ENCODE measurements at regions not wholly inside any gene's neighbourhood (a gene's known extent, or its start where the extent isn't known, plus 50 kb on each side); places are given as distances from the start of the nearest gene placed in this dataset.
A peak's percentile ranks its signal among the peaks of the same experiment; 100 is the strongest.

DNA sequence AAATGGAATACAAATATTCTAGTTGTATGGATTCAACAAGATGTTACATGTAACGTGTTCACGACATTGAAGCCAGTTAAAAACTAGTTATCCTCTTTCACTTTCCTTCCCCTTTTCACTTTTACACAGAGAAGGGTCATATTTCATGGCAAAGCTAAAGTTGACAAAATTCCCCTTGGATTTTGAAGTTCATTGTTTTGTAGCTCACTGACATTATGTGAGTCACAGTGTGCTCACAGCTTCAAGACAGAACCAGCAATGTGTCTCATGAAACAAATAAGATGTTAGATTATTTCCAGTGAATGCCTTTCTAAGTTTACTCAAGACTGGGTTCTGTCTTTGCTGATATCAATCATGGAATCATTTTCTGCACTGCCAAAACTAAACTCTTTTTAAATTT, 535.5 kb upstream of the GRIN3A start:
- Histone ChIP-seq H2AFZ (ENCODE audit: low read length) (no peak overlapping the region), H3K4me3 (ENCODE audit: low read length, poor library complexity, severe bottlenecking) (no peak overlapping the region), H3K9me3 (ENCODE audit: insufficient read depth, low read depth, low read length) (no peaks in the 10 kb centered on the region), H3K4me1 (ENCODE audit: insufficient read depth, low read length, poor library complexity, severe bottlenecking) (no peaks in the 10 kb centered on the region), H3K36me3 (ENCODE audit: insufficient read depth, low read length) (no peaks in the 10 kb centered on the region), H3K9me2 (replicated peaks; ENCODE audit: low read depth, low read length) (no peaks in the 10 kb centered on the region), H3F3A (ENCODE audit: low read depth) (no peaks in the 10 kb centered on the region), H3K9ac (ENCODE audit: low read depth, low read length, poor library complexity, severe bottlenecking) (no peak overlapping the region), H3K27me3 (ENCODE audit: insufficient read depth, low read length, poor library complexity, severe bottlenecking) (no peaks in the 10 kb centered on the region), H3K79me2 (ENCODE audit: insufficient read depth, low read length) (no peaks in the 10 kb centered on the region), H3K4me2 (ENCODE audit: low read depth, low read length, poor library complexity, severe bottlenecking) (no peak overlapping the region), H4K20me1 (ENCODE audit: insufficient read depth, low read length, poor library complexity, severe bottlenecking) (no peaks in the 10 kb centered on the region)
- TF ChIP-seq EZH2phosphoT487 (IDR thresholded peaks at IDR 0.05; ENCODE audit: borderline replicate concordance) = no peak

DNA sequence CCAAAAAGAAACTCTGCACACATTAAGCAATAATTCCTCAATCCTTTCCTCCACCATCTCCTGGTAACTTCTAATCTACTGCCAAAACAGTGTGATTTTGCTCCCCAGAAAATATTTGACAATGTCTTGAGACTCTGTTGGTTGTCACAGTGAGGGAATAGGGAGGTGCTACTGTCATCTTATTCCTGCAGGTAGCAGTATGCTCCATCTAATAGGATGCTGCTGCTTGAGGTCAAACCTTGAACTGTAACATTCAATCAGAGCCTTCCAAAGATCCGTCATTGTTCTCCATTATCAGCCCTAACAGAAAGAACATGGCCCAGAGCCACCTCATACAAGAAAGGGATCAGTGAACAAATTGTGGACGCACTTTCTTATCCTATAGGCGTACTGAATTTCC, 514.7 kb upstream of the GRIN3A start:
- Histone ChIP-seq H2AFZ (ENCODE audit: low read length) (no peak overlapping the region), H3K27me3 (ENCODE audit: insufficient read depth, low read length, poor library complexity, severe bottlenecking) (no peaks in the 10 kb centered on the region), H3K9me3 (ENCODE audit: insufficient read depth, low read depth, low read length) (no peaks in the 10 kb centered on the region), H3K79me2 (ENCODE audit: insufficient read depth, low read length) (no peaks in the 10 kb centered on the region), H3K36me3 (ENCODE audit: insufficient read depth, low read length) (no peaks in the 10 kb centered on the region), H3K4me1 (ENCODE audit: insufficient read depth, low read length, poor library complexity, severe bottlenecking) (no peaks in the 10 kb centered on the region), H3F3A (ENCODE audit: low read depth) (no peaks in the 10 kb centered on the region), H3K4me2 (ENCODE audit: low read depth, low read length, poor library complexity, severe bottlenecking) (no peak overlapping the region), H3K4me3 (ENCODE audit: low read length, poor library complexity, severe bottlenecking) (no peak overlapping the region), H3K9me2 (replicated peaks; ENCODE audit: low read depth, low read length) (no peaks in the 10 kb centered on the region), H3K9ac (ENCODE audit: low read depth, low read length, poor library complexity, severe bottlenecking) (no peak overlapping the region), H4K20me1 (ENCODE audit: insufficient read depth, low read length, poor library complexity, severe bottlenecking) (no peaks in the 10 kb centered on the region)
- TF ChIP-seq, protein P1, sequence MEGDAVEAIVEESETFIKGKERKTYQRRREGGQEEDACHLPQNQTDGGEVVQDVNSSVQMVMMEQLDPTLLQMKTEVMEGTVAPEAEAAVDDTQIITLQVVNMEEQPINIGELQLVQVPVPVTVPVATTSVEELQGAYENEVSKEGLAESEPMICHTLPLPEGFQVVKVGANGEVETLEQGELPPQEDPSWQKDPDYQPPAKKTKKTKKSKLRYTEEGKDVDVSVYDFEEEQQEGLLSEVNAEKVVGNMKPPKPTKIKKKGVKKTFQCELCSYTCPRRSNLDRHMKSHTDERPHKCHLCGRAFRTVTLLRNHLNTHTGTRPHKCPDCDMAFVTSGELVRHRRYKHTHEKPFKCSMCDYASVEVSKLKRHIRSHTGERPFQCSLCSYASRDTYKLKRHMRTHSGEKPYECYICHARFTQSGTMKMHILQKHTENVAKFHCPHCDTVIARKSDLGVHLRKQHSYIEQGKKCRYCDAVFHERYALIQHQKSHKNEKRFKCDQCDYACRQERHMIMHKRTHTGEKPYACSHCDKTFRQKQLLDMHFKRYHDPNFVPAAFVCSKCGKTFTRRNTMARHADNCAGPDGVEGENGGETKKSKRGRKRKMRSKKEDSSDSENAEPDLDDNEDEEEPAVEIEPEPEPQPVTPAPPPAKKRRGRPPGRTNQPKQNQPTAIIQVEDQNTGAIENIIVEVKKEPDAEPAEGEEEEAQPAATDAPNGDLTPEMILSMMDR (conservative IDR thresholded peaks at IDR 0.05; ENCODE audit: low read length) = no peak
- TF ChIP-seq EZH2phosphoT487 (IDR thresholded peaks at IDR 0.05; ENCODE audit: borderline replicate concordance) = no peak

DNA sequence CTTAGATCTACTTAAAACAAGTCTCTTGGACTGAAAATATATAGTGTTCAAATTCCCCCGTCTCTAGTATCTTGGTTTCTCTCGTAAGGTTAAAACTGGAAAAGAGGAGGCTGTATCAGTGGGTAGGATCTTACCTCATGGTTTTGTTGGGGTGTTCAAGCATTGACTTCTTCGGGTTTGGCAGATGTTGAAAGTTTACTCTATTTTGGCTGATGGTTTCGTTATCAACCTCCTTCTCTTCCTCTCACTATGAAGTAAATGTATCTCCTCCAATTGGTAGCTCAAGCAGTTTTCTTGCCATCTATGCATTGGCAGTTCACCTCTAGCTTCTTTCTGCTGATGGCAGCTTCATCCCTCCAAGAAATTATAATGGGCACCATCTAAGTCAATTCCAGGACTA, 506.5 kb upstream of the GRIN3A start:
- no peak overlapping the region for H3K4me2 ChIP-seq (ENCODE audit: low read depth, low read length, poor library complexity, severe bottlenecking)
- no peaks in the 10 kb centered on the region for H3K36me3 ChIP-seq (ENCODE audit: insufficient read depth, low read length)
- H3K9me2 ChIP-seq (replicated peaks; ENCODE audit: low read depth, low read length) = no peaks in the 10 kb centered on the region
- H4K20me1 ChIP-seq (ENCODE audit: insufficient read depth, low read length, poor library complexity, severe bottlenecking) = no peaks in the 10 kb centered on the region
- H3K9me3 ChIP-seq (ENCODE audit: insufficient read depth, low read depth, low read length) = no peaks in the 10 kb centered on the region
- H3F3A ChIP-seq (ENCODE audit: low read depth) = no peaks in the 10 kb centered on the region
- no peaks in the 10 kb centered on the region for H3K79me2 ChIP-seq (ENCODE audit: insufficient read depth, low read length)
- no peaks in the 10 kb centered on the region for H3K27me3 ChIP-seq (ENCODE audit: insufficient read depth, low read length, poor library complexity, severe bottlenecking)
- no peak for TF ChIP-seq EZH2phosphoT487 (IDR thresholded peaks at IDR 0.05; ENCODE audit: borderline replicate concordance)
- TF ChIP-seq, protein P1 (conservative IDR thresholded peaks at IDR 0.05; ENCODE audit: low read length) = no peak
- H3K9ac ChIP-seq (ENCODE audit: low read depth, low read length, poor library complexity, severe bottlenecking) = no peak overlapping the region
- no peak overlapping the region for H3K4me3 ChIP-seq (ENCODE audit: low read length, poor library complexity, severe bottlenecking)
- no peak overlapping the region for H2AFZ ChIP-seq (ENCODE audit: low read length)
- no peaks in the 10 kb centered on the region for H3K4me1 ChIP-seq (ENCODE audit: insufficient read depth, low read length, poor library complexity, severe bottlenecking)

DNA sequence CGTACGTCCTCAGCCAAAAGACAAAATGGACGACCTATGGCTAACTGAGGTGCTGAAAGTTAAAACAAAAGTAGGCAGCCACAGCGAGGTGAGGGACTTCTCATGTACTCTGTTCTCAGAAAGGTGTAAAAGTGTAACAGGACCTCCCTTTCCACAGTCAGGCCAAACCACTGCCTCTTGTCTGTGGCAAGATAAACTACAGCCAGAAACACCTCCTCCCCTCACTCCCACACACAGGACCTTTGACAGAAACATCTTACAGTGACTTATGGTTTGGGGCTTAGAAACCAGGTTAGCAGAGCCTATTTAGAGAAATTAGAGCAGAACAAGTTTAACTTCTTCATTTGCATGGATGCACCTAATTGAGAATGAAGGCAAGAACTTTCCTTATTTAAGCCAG, 499.1 kb upstream of the GRIN3A start:
- H3K79me2 ChIP-seq (ENCODE audit: insufficient read depth, low read length) = no peaks in the 10 kb centered on the region
- H3K4me2 ChIP-seq (ENCODE audit: low read depth, low read length, poor library complexity, severe bottlenecking) = peak overlapping the region; percentile 13
- H3K36me3 ChIP-seq (ENCODE audit: insufficient read depth, low read length) = no peaks in the 10 kb centered on the region
- H2AFZ ChIP-seq (ENCODE audit: low read length) = 0 out of 2 replicates have a peak overlapping the region, but pooled peaks have one; percentile 3
- H3K27me3 ChIP-seq (ENCODE audit: insufficient read depth, low read length, poor library complexity, severe bottlenecking) = no peaks in the 10 kb centered on the region
- H4K20me1 ChIP-seq (ENCODE audit: insufficient read depth, low read length, poor library complexity, severe bottlenecking) = no peaks in the 10 kb centered on the region
- H3K9me2 ChIP-seq (replicated peaks; ENCODE audit: low read depth, low read length) = no peaks in the 10 kb centered on the region
- H3K9me3 ChIP-seq (ENCODE audit: insufficient read depth, low read depth, low read length) = no peaks in the 10 kb centered on the region
- TF ChIP-seq EZH2phosphoT487 (IDR thresholded peaks at IDR 0.05; ENCODE audit: borderline replicate concordance) = no peak
- TF ChIP-seq, protein P1 (conservative IDR thresholded peaks at IDR 0.05; ENCODE audit: low read length) = no peak
- no peaks in the 10 kb centered on the region for H3F3A ChIP-seq (ENCODE audit: low read depth)
- H3K9ac ChIP-seq (ENCODE audit: low read depth, low read length, poor library complexity, severe bottlenecking) = no peak overlapping the region
- H3K4me1 ChIP-seq (ENCODE audit: insufficient read depth, low read length, poor library complexity, severe bottlenecking) = peaks cover 7% of the 10 kb centered on the region
- H3K4me3 ChIP-seq (ENCODE audit: low read length, poor library complexity, severe bottlenecking) = no peak overlapping the region
